HEK293T (cell line): ENCODE measurements at regions not wholly inside any gene's neighbourhood (a gene's known extent, or its start where the extent isn't known, plus 50 kb on each side); places are given as distances from the start of the nearest gene placed in this dataset.
"Not testable (repeated sequence)": the region's sequence is repeated elsewhere in the genome, so short reads cannot be mapped to it uniquely, and the experiment has no call there.

ENCODE experiments used
- CTCF ChIA-PET: fragments of 350-600 bp; formaldehyde crosslinking; extraction: SDS; loops from one replicate; lab custom pipeline; 2021; ENCODE audit warnings: antibody characterized with exemption, inconsistent platforms; lab: Yijun Ruan, JAX
- POLR2A ChIA-PET: fragments of 350-600 bp; formaldehyde crosslinking; extraction: SDS; loops from one replicate; lab custom pipeline; 2020; ENCODE audit warnings: antibody characterized with exemption, inconsistent platforms; lab: Yijun Ruan, JAX
- DNase-seq: peaks from one replicate; pipeline ENCODE4 v3.0.0; 2012; ENCODE audit warnings: mixed read lengths; ENCODE audit errors: extremely low spot score
- ARNT ChIP-seq: fragments of 450-650 bp; IDR thresholded peaks from 2 replicates; pipeline ENCODE4 v1.6.1; 2017; ENCODE audit warnings: mild to moderate bottlenecking
- BHLHE40 ChIP-seq: fragments of 450-650 bp; IDR thresholded peaks from 2 replicates; pipeline ENCODE4 v1.6.1; 2016; ENCODE audit warnings: mild to moderate bottlenecking, moderate library complexity, borderline replicate concordance
- CTBP1 ChIP-seq: fragments of 450-650 bp; IDR thresholded peaks from 2 replicates; pipeline ENCODE4 v1.6.1; 2016; ENCODE audit warnings: borderline replicate concordance
- ELF4 ChIP-seq: fragments of 450-650 bp; IDR thresholded peaks from 2 replicates; pipeline ENCODE4 v1.6.1; 2017; ENCODE audit warnings: antibody characterized with exemption
- FOXA1 ChIP-seq: fragments of 450-650 bp; IDR thresholded peaks from 2 replicates; pipeline ENCODE4 v1.6.1; 2016; ENCODE audit warnings: mild to moderate bottlenecking
- FOXK2 ChIP-seq: fragments of 450-650 bp; IDR thresholded peaks from 2 replicates; pipeline ENCODE4 v1.6.1; 2016; ENCODE audit warnings: mild to moderate bottlenecking
- FOXM1 ChIP-seq: fragments of 450-650 bp; IDR thresholded peaks from 2 replicates; pipeline ENCODE4 v1.6.1; 2017; ENCODE audit warnings: mild to moderate bottlenecking, borderline replicate concordance
- HDGF ChIP-seq: fragments of 450-650 bp; IDR thresholded peaks from 2 replicates; pipeline ENCODE4 v1.6.1; 2017; ENCODE audit warnings: antibody characterized with exemption, borderline replicate concordance
- L3MBTL2 ChIP-seq: fragments of 450-650 bp; conservative IDR thresholded peaks from 2 replicates; pipeline ENCODE4 v1.6.1; 2016; ENCODE audit warnings: mild to moderate bottlenecking
- LEF1 ChIP-seq: fragments of 450-650 bp; IDR thresholded peaks from 2 replicates; pipeline ENCODE4 v1.6.1; 2017; ENCODE audit warnings: mild to moderate bottlenecking, borderline replicate concordance
- NFRKB ChIP-seq: fragments of 450-650 bp; IDR thresholded peaks from 2 replicates; pipeline ENCODE4 v1.6.1; 2016; ENCODE audit warnings: mild to moderate bottlenecking, moderate library complexity
- PKNOX1 ChIP-seq: fragments of 450-650 bp; IDR thresholded peaks from 2 replicates; pipeline ENCODE4 v1.6.1; 2016
- SP1 ChIP-seq: fragments of 450-650 bp; IDR thresholded peaks from 2 replicates; pipeline ENCODE4 v1.6.1; 2017
- SUZ12 ChIP-seq: fragments of 450-650 bp; IDR thresholded peaks from 2 replicates; pipeline ENCODE4 v1.6.1; 2016; ENCODE audit warnings: mild to moderate bottlenecking
- TARDBP ChIP-seq: fragments of 450-650 bp; IDR thresholded peaks from 2 replicates; pipeline ENCODE4 v1.6.1; 2016
- ZNF384 ChIP-seq: fragments of 450-650 bp; IDR thresholded peaks from 2 replicates; pipeline ENCODE4 v1.6.1; 2016

- no peak for TF ChIP-seq ELF4
- no peak for TF ChIP-seq HDGF
- TF ChIP-seq CTBP1 = no peak
- no peak for TF ChIP-seq PKNOX1
- TF ChIP-seq TARDBP = no peak
- no peak for TF ChIP-seq FOXK2
- TF ChIP-seq ARNT = no peak
- TF ChIP-seq NFRKB = no peak
- TF ChIP-seq BHLHE40 = no peak
- TF ChIP-seq FOXM1 = no peak
- no peak for TF ChIP-seq FOXA1
- TF ChIP-seq SUZ12 = no peak
- TF ChIP-seq L3MBTL2 = no peak
- POLR2A ChIA-PET = no interaction called here
- DNase-seq = no peak
- CTCF ChIA-PET = no interaction called here
Observed at GRCh38 chr5:125897089-125897488, 526.1 kb upstream of the GRAMD2B start.

GRCh38 chr5:125898851-125899405 is 524.3 kb upstream of the GRAMD2B start:
- TF ChIP-seq FOXA1 = no peak
- no peak for TF ChIP-seq TARDBP
- 0 out of 2 replicates have a peak, but pooled peaks have one; percentile 11 for TF ChIP-seq CTBP1
- peak; percentile 82 for TF ChIP-seq PKNOX1
- TF ChIP-seq SP1 = no peak

DNA sequence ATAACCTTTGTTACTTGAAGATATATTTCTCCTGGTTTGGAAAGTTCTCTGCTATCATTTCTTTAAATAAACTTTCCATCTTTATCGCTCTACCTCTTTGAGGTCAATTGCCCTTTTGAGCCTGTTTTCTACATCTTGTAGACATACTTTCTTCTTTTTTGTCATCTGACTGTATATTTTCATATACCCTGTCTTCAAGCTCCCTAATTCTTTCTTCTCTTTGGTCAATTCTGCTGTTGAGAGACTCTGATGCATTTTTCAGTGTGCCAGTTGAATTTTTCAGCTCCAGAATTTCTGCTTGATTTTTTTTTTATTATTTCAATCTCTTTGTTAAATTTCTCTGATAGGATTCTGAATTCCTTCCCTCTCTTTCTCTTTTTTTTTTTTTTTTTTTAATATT is 511.2 kb upstream of the GRAMD2B start:
- ChIA-PET CTCF (no interaction called here), POLR2A (no interaction called here)
- TF ChIP-seq NFRKB = no peak
- TF ChIP-seq ELF4 = no peak
- no peak for TF ChIP-seq HDGF
- TF ChIP-seq LEF1 = no peak
- no peak for TF ChIP-seq TARDBP
- no peak for TF ChIP-seq CTBP1
- TF ChIP-seq L3MBTL2 = no peak
- TF ChIP-seq FOXM1 = no peak
- TF ChIP-seq ZNF384 = no peak
- no peak for TF ChIP-seq ARNT
- no peak for TF ChIP-seq FOXA1
- TF ChIP-seq SP1 = no peak
- no peak for TF ChIP-seq FOXK2
- no peak for TF ChIP-seq PKNOX1
- TF ChIP-seq BHLHE40 = no peak
- no peak for TF ChIP-seq SUZ12
- DNase-seq = no peak

More at GRCh38 chr5:125898851-125899405, 524.3 kb upstream of the GRAMD2B start:
- ChIA-PET POLR2A (no interaction called here), CTCF (no interaction called here)
- DNase-seq = no peak

- ChIA-PET CTCF (no interaction called here), POLR2A (no interaction called here)
- TF ChIP-seq CTBP1 = no peak
- TF ChIP-seq HDGF = no peak
- no peak for TF ChIP-seq ELF4
- TF ChIP-seq FOXK2 = no peak
- DNase-seq = no peak
Observed at GRCh38 chr5:125913200-125913599, 510.0 kb upstream of the GRAMD2B start.

GRCh38 chr5:125914471-125914870 is 508.7 kb upstream of the GRAMD2B start:
- POLR2A ChIA-PET = no interaction called here
- CTCF ChIA-PET = no interaction called here
- DNase-seq = no peak
- TF ChIP-seq L3MBTL2 (no peak), CTBP1 (no peak), SP1 (no peak), FOXM1 (no peak), ZNF384 (no peak), ELF4 (no peak), TARDBP (no peak), HDGF (no peak)

DNA sequence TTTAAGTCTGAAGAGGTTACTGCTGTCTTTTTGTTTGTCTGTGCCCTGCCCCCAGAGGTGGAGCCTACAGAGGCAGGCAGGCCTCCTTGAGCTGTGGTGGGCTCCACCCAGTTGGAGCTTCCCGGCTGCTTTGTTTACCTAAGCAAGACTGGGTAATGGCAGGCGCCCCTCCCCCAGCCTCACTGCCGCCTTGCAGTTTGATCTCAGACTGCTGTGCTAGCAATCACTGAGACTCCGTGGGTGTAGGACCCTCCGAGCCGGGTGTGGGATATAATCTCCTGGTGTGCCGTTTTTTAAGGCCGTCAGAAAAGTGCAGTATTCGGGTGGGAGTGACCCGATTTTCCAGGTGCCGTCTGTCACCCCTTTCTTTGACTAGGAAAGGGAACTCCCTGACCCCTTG is 499.3 kb upstream of the GRAMD2B start:
- CTCF ChIA-PET, DNase-seq, POLR2A ChIA-PET: not testable (repeated sequence)

DNA sequence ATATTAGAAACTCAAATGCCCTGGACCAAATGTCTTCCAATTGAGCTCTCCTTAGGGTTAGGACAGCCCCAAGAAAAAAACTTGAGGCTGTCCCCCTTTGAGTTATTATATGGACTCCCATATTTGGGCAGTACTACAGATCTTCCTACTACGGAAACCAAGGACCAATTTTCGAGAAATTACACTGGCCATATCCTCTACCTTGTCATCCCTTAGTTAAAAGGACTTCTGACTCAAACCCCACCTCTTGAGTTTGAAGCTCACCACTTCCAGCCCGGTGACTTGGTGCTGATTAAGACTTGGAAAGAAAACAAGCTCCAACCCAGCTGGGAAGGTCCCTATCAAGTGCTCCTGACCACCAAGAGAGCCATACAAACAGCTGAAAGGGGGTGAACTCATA is 497.0 kb upstream of the GRAMD2B start:
- CTCF ChIA-PET = no interaction called here
- TF ChIP-seq FOXA1 = no peak
- TF ChIP-seq SUZ12 = no peak
- no peak for TF ChIP-seq NFRKB
- no peak for TF ChIP-seq PKNOX1
- TF ChIP-seq SP1 = no peak
- TF ChIP-seq ELF4 = no peak
- no peak for TF ChIP-seq TARDBP
- TF ChIP-seq L3MBTL2 = no peak
- TF ChIP-seq FOXM1 = no peak
- no peak for TF ChIP-seq FOXK2
- TF ChIP-seq LEF1 = no peak
- no peak for TF ChIP-seq CTBP1
- no peak for TF ChIP-seq HDGF
- TF ChIP-seq ZNF384 = no peak
- no peak for TF ChIP-seq ARNT
- TF ChIP-seq BHLHE40 = no peak
- POLR2A ChIA-PET = no interaction called here

More for the DNA sequence above, 497.0 kb upstream of the GRAMD2B start:
- no peak for DNase-seq
